Ovary (tissue), 3 donors: ENCODE measurements at regions not wholly inside any gene's neighbourhood (a gene's known extent, or its start where the extent isn't known, plus 50 kb on each side); places are given as distances from the start of the nearest gene placed in this dataset.

Experiments used
- CTCF ChIP-seq, 3 donors: fragments of 450-650 bp in 2 of 3; fragments of 200-600 bp in 1 of 3; IDR thresholded peaks; one replicate each; pipeline versions ENCODE4 v1.5.1 to v1.8.0; 2016 to 2022; ENCODE audit warnings: antibody characterized with exemption in 3 of 3, mild to moderate bottlenecking in 1 of 3
- EP300 ChIP-seq: sonication (generic); formaldehyde crosslinking; IDR thresholded peaks from one replicate; pipeline ENCODE4 v1.6.1; 2017; ENCODE audit warnings: antibody characterized with exemption
- POLR2A ChIP-seq: fragments of 450-650 bp; IDR thresholded peaks from one replicate; pipeline ENCODE4 v1.6.1; 2017; ENCODE audit warnings: antibody characterized with exemption, mild to moderate bottlenecking, moderate library complexity
- donor health status: DM: no; HTN: no; CAD: no.

DNA sequence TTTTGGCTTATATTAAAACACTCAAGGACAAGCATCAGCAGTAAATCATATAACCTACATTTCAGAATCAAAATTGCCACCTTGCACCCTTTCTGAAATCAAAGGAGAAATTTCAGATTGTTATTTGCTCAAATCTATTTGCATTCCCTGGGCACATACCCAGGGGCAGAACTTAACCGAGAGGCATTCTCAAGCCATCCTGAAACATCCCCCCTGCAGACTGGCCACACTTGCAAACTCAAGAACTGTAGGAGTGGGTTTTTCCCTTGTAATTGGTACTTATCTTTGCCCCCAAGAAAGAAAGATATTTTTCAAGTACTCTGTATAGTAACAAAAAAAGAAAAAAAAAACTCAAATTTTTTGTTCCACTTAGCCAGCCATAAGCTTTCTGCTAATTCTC lies 213.6 kb upstream of the ESRRG start:
- TF ChIP-seq POLR2A (no peak), CTCF (IDR thresholded peaks at IDR 0.05) (no peak), EP300 (no peak)
